HepG2 (cell line): ENCODE measurements at regions not wholly inside any gene's neighbourhood (a gene's known extent, or its start where the extent isn't known, plus 50 kb on each side); places are given as distances from the start of the nearest gene placed in this dataset.

Experiments
- ATAC-seq: fragments of 200-7000 bp; cut with Tn5 transposase; 3 replicates; pipeline ENCODE4 v1.9.1; 2020; ENCODE audit warnings: mild to moderate bottlenecking, moderate library complexity
- BruUV-seq: library from RNA; stranded (reverse); fragments of 400-500 nt; replicated peaks from 2 replicates; lab custom pipeline; 2021; lab: Mats Ljungman, UMichigan
- CTCF ChIA-PET: fragments of 300-600 bp; formaldehyde crosslinking; extraction: SDS; loops from one replicate; lab custom pipeline; 2021; ENCODE audit warnings: low total read pairs, inconsistent platforms, low intra/inter-chr PET ratio; lab: Yijun Ruan, JAX
- POLR2A ChIA-PET: fragments of 350-600 bp; sonication (Branson Sonifier 250); formaldehyde crosslinking; loops from one replicate; lab custom pipeline; 2020; ENCODE audit warnings: antibody characterized with exemption, inconsistent platforms; lab: Yijun Ruan, JAX
- DNase-seq: peaks from one replicate; pipeline ENCODE4 v3.0.0-alpha.2; 2015; ENCODE audit warnings: low spot score
- FAIRE-seq: peaks from 3 replicates; lab custom pipeline; 2011; peaks lifted over from hg19 to GRCh38; lab: Jason Lieb, UNC
- H2AFZ ChIP-seq: one replicate; pipeline ENCODE4 v1.6.1; 2011; ENCODE audit warnings: low read length, inconsistent platforms
- H3K27ac ChIP-seq: fragments of 300-600 bp; 3 replicates; pipeline ENCODE4 v1.8.0; 2011; ENCODE audit warnings: mixed run types, mild to moderate bottlenecking, mixed read lengths, low read length, inconsistent platforms; ENCODE audit not compliant: insufficient read depth; ENCODE audit errors: extremely low read length
- H3K27me3 ChIP-seq, 2 experiments: fragments of 200-600 bp in 1 of 2; 2 replicates in 1 of 2; 3 replicates in 1 of 2; pipeline versions ENCODE4 v1.6.0 to v1.8.0; 2011; ENCODE audit warnings: low read length in 2 of 2, mild to moderate bottlenecking in 2 of 2, moderate library complexity in 2 of 2, inconsistent platforms in 1 of 2; ENCODE audit not compliant: insufficient read depth in 2 of 2, control insufficient read depth in 1 of 2
- H3K36me3 ChIP-seq, 2 experiments: fragments of 200-600 bp in 1 of 2; replicated peaks in 1 of 2; 2 replicates in 1 of 2; 3 replicates in 1 of 2; pipeline versions ENCODE4 v1.5.1 to v1.8.0; 2011; ENCODE audit warnings: low read length in 2 of 2, inconsistent platforms in 1 of 2; ENCODE audit not compliant: insufficient read depth in 2 of 2, control insufficient read depth in 1 of 2
- H3K4me1 ChIP-seq: 2 replicates; pipeline ENCODE4 v1.5.1; 2012; ENCODE audit warnings: low read length, inconsistent platforms; ENCODE audit not compliant: insufficient read depth
- H3K4me2 ChIP-seq: 2 replicates; pipeline ENCODE4 v1.6.0; 2011; ENCODE audit warnings: low read depth, low read length, inconsistent platforms
- H3K4me3 ChIP-seq, 3 experiments: fragments of 200-600 bp in 1 of 3; sonication (generic), shearing (Covaris generic) in 1 of 3; replicated peaks in 1 of 3; 2 replicates each; pipeline ENCODE4 v1.5.1; 2011 to 2016; ENCODE audit warnings: low read length in 3 of 3, inconsistent platforms in 2 of 3, low read depth in 2 of 3, mild to moderate bottlenecking in 2 of 3, control low read depth in 1 of 3, mixed read lengths in 1 of 3; ENCODE audit not compliant: insufficient read depth in 1 of 3
- H3K79me2 ChIP-seq: one replicate; pipeline ENCODE4 v1.6.1; 2011; ENCODE audit warnings: low read length, inconsistent platforms; ENCODE audit not compliant: insufficient read depth
- H3K9ac ChIP-seq: 2 replicates; pipeline ENCODE4 v1.6.0; 2011; ENCODE audit warnings: mild to moderate bottlenecking, low read depth, low read length, inconsistent platforms; ENCODE audit not compliant: insufficient read depth
- H3K9me3 ChIP-seq: 2 replicates; pipeline ENCODE4 v1.5.1; 2012; ENCODE audit warnings: mild to moderate bottlenecking, low read length
- H4K20me1 ChIP-seq: 2 replicates; pipeline ENCODE4 v1.6.0; 2011; ENCODE audit warnings: inconsistent platforms, mild to moderate bottlenecking, low read length, moderate library complexity; ENCODE audit not compliant: insufficient read depth
- ARID5B ChIP-seq: IDR thresholded peaks from 2 replicates; pipeline ENCODE4 v1.4.0; 2020; ENCODE audit warnings: mild to moderate bottlenecking, missing genetic modification reagents
- LRRFIP1 ChIP-seq: sonication (generic); formaldehyde crosslinking; conservative IDR thresholded peaks from 2 replicates; pipeline ENCODE4 v1.4.0; 2020; ENCODE audit warnings: missing genetic modification reagents
- SRSF9 ChIP-seq: fragments of 200-400 bp; formaldehyde crosslinking; IDR thresholded peaks from 2 replicates; pipeline ENCODE4 v1.6.1; 2018; ENCODE audit warnings: borderline replicate concordance, mild to moderate bottlenecking, low read depth, low read length; ENCODE audit not compliant: insufficient read depth, poor library complexity, severe bottlenecking
- ZBTB1 ChIP-seq: sonication (generic); formaldehyde crosslinking; IDR thresholded peaks from 2 replicates; pipeline ENCODE4 v1.4.0; 2020; ENCODE audit warnings: missing genetic modification reagents, borderline replicate concordance
- ZNF546 ChIP-seq: sonication (generic); formaldehyde crosslinking; conservative IDR thresholded peaks from 2 replicates; pipeline ENCODE4 v1.8.1; 2023; ENCODE audit warnings: mild to moderate bottlenecking, missing genetic modification reagents
- ZNF660 ChIP-seq: sonication (generic); formaldehyde crosslinking; IDR thresholded peaks from 2 replicates; pipeline ENCODE4 v1.5.1; 2020; ENCODE audit warnings: mild to moderate bottlenecking, low read depth, missing genetic modification reagents, borderline replicate concordance
- WGBS: methylation state at CpG from one replicate; pipeline ENCODE4 v1.1.6; 2017; ENCODE audit warnings: low lambda C conversion rate; 5-methylcytosine and 5-hydroxymethylcytosine counted together
- in situ Hi-C: cut with HindIII; loops from 2 replicates; pipeline ENCODE4 v1.10.0; 2017; ENCODE audit warnings: low pct_unique_long_range_greater_than_20kb; ENCODE audit not compliant: extremely low pct_ligation_motif_present
- intact Hi-C: fragments of 100-400 bp; cut with micrococcal nuclease; formaldehyde crosslinking; loops from one replicate; pipeline ENCODE4 v1.10.0; 2022; ENCODE audit not compliant: unreplicated experiment

GRCh38 chr11:105507496-105508254 lies 102.2 kb upstream of the GRIA4 start:
- Histone ChIP-seq H3K27ac (no peak overlapping the region), H3K79me2 (no peaks in the 10 kb centered on the region), H3K36me3 (no peaks in the 10 kb centered on the region), H3K4me2 (no peak overlapping the region), H3K27me3 (no peaks in the 10 kb centered on the region), H4K20me1 (no peaks in the 10 kb centered on the region), H3K9ac (no peak overlapping the region), H3K4me3 (no peak overlapping the region), H3K4me1 (no peaks in the 10 kb centered on the region), H3K9me3 (no peaks in the 10 kb centered on the region), H2AFZ (no peak overlapping the region)
- in situ Hi-C loops = no loop called here
- ChIA-PET CTCF (no interaction called here), POLR2A (no interaction called here)
- intact Hi-C loops = no loop called here
- TF ChIP-seq ZBTB1 (CRISPR knock-in tag) (no peak), ZNF660 (no peak), SRSF9 (no peak), ARID5B (CRISPR knock-in tag) (no peak), ZNF546 (CRISPR knock-in tag) (no peak), LRRFIP1 (CRISPR knock-in tag) (no peak)
- FAIRE-seq (no peak), DNase-seq (no peak), ATAC-seq (no peak)
- BruUV-seq = no TSS peak
- 20% methylated on average over 5 of the region's 5 CpGs for WGBS
